HG03342 (cell line): ENCODE measurements at regions not wholly inside any gene's neighbourhood (a gene's known extent, or its start where the extent isn't known, plus 50 kb on each side); places are given as distances from the start of the nearest gene placed in this dataset.
"Not testable (repeated sequence)": the region's sequence is repeated elsewhere in the genome, so short reads cannot be mapped to it uniquely, and the experiment has no call there.

Experiments
- ATAC-seq: cut with Tn5 transposase; IDR thresholded peaks from one replicate; pipeline ENCODE4 v1.9.1; 2021; ENCODE audit warnings: mild to moderate bottlenecking, moderate library complexity; ENCODE audit not compliant: unreplicated experiment

GRCh38 chr1:82065916-82066315 is 265.2 kb downstream of the ADGRL2 start:
- ATAC-seq: no peak

GRCh38 chr1:82064691-82065090 is 264.0 kb downstream of the ADGRL2 start:
- no peak for ATAC-seq

GRCh38 chr1:82062206-82062605 is 261.5 kb downstream of the ADGRL2 start:
- ATAC-seq: no peak

- ATAC-seq: no peak
Observed at GRCh38 chr1:82059959-82060358, 259.2 kb downstream of the ADGRL2 start.

- ATAC-seq: no peak
Observed at GRCh38 chr1:82057011-82057410, 256.3 kb downstream of the ADGRL2 start.

- not testable (repeated sequence) for ATAC-seq
Observed at GRCh38 chr1:82055375-82055774, 254.6 kb downstream of the ADGRL2 start.

GRCh38 chr1:82052563-82052962 is 251.8 kb downstream of the ADGRL2 start:
- no peak for ATAC-seq

- ATAC-seq: no peak
Observed at GRCh38 chr1:82048596-82048995, 247.9 kb downstream of the ADGRL2 start.

GRCh38 chr1:82045221-82045620 is 244.5 kb downstream of the ADGRL2 start:
- no peak for ATAC-seq

- ATAC-seq: no peak
Observed at GRCh38 chr1:82044536-82044935, 243.8 kb downstream of the ADGRL2 start.

- no peak for ATAC-seq
Observed at GRCh38 chr1:82044111-82044510, 243.4 kb downstream of the ADGRL2 start.

- no peak for ATAC-seq
Observed at GRCh38 chr1:82042306-82043060, 241.7 kb downstream of the ADGRL2 start.
